ENCODE measurements at regions not wholly inside any gene's neighbourhood (a gene's known extent, or its start where the extent isn't known, plus 50 kb on each side); places are given as distances from the start of the nearest gene placed in this dataset.
"Not testable (repeated sequence)": the region's sequence is repeated elsewhere in the genome, so short reads cannot be mapped to it uniquely, and the experiment has no call there.

DNA sequence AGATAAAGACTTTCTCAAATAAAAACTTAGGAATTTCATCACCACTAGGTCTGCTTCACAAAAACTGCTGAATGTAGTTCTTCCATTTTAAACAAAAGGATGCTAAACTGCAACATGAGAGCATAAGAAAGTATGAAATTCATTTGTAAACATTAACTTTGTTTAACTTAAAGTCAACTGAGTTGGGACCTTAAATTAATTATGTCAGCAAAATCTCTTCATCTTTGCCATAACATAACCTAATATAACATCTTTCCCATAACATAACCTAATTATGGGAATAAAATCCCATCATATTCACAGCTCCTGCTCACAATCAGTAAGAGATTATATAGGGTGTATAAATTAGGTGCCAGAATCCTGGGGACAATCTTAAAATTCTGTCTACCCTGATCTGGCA is 78.8 kb upstream of the PCSK5 start:
- no peak for DNase-seq

DNA sequence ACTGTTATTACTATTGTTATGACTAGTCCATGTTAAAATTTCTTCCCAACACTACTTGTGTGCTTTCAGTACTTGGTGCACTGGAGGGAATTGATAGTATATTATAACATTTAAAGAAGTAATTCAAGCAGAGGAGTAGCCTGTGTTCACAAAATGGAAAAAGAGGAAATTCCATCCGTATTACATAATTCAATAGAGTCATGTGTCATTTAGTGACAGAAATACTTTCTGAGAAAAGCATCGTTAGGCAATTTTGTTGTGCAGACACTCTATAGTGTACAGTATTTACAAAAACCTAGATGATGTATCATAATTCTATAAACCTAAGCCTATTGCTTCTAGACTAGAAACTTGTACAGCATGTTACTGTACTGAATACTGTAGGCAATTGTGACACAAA is 78.3 kb upstream of the PCSK5 start:
- DNase-seq = no peak

DNA sequence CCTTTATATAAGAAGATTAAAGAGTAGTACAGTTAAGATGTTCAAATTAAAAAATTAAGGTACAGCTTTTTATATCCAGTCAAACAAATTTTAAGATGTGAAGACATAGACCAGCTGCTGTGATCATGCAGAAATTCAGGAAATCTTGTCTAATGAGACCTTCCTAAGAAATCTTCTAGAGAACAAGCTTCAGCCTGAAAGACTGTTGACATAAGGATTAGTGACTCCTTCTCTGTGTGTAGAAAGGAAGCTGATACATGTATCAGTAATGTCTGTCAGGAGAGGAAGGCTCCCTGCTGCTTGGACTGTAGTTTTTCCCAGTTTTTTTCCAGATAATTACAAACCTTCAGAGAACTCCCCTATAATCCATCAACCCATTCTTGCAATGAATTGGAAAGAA is 75.8 kb upstream of the PCSK5 start:
- no peak for DNase-seq

DNA sequence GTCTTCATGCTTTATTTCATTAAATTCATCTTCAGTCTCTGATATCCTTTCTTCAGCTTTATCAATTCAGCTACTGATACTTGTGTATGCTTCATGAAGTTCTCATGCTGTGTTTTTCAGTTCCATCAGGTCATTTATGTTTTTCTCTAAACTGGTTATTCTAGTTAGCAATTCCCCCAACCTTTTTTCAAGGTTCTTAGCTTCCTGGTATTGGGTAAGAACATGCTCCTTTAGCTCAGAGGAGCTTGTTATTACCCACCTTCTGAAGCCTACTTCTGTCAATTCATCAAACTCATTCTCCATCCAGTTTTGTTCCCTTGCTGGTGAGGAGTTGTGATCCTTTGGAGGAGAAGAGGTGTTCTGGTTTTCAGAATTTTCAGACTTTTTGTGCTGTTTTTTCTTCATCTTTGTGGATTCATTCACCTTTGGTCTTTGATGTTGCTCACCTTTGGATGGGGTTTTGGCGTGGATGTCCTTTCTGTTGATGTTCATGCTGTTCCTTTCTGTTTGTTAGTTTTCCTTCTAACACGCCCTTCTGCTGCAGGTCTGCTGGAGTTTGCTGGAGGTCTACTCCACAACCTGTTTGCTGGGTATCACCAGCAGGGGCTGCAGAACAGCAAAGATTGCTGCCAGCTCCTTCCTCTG is 69.9 kb upstream of the PCSK5 start:
- DNase-seq = not testable (repeated sequence)

DNA sequence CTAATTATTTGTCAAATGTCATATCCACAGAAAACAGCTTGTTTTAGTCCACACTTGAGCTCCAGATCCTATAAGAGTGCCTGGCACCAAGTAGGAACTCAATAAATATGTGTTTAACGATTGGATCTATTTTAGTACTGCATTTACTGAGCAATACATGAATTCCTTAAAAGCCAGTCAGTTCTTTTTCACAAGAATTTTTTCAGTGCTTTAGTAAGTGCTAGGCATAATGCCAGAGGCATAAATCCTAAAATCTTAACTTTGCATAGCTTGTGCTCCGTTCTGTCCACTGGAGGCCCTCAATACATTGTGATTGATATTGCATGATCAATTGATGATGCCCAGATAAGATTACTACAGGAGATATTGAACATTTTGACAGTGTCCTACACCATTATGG is 67.3 kb upstream of the PCSK5 start:
- DNase-seq = no peak

DNA sequence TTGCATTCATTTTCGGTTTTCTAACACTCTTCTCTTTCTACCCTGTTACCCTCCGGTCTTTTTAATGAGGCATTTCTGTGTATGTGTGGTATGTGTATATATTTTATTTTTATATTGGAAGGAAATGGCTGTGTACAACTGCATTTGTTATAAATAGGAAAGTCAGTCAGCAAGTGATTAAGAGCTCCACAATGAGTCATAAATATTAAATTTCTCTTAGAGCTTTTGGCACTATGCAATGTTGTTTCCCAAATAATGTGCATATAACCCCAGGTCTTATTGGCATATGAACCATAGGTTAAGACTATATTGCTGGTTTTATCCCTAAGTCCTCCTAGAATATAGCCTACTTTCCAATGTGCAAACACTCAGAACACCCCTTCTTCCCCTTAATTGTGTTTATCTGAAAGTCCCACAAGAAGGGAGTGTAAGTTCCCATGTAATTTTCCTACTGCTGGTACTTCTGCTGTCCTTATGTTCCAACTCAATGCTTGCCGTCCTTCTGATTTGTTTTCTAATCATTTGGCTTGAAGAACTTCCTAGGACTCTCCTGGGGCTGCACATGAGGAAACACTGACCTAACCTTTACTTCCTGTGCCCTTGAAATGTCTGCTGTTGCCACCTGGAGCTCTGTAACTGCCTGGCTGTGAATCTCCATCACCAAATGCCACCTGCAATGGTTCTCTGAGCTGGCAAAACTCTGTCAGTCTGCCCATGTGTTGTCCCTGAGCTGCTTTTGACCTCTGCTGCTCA is 65.5 kb upstream of the PCSK5 start:
- no peak for DNase-seq

DNA sequence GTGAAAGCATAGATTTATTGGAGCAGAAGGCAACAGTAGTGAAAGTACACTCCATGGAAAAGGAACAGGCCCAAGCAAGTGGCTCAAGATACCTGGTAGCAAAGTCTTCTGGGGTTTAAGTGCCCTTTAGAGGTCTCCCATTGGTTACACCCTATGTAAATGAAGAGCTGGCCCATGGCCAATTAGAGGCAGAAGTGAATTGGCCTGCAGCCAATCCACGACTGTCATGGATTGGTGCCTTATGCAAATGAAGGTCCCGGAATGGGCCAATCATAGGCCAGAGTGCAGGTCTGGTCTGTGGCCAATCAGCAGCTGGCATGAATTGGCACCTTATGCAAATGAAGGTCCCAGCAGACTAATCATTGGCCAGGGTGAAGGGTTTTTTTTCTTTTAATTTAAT is 64.2 kb upstream of the PCSK5 start:
- DNase-seq = no peak

DNA sequence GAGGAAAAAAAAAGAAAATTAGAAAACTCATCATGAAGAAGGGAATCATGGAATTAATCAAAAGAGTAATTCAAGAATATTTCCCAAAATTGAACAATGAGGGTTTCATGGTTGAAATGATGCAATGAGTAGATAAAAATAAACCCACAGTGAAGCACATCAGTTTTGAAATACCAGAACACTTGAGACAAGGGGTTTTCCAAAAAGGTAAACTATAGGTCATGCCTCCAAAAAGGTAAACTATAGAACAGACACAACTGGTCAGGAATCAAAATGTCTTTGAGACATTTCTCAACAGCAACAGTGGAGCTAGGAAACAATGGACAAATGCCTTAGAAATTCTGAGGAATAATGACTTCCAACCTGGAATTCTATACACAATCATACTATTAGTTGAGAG is 60.2 kb upstream of the PCSK5 start:
- DNase-seq = no peak

DNA sequence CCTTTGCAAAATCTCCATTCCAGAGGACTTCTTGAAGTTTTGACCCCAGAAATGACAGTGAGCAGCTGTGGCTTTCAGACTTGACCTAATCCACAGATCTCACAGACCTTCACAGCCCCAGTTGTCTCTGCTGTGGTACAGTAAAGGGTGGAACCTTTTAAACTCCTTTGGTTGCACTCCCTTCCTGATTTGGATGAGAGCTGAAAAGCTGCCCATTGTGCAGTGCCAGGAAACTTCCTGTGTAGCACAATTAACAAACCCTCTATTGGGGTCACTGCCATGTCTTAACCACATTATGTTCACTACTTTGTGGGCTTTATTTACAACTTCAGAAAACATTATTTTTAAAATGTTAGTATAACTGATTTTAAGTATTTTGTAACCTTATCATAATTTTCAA is 56.7 kb upstream of the PCSK5 start:
- DNase-seq = no peak

DNA sequence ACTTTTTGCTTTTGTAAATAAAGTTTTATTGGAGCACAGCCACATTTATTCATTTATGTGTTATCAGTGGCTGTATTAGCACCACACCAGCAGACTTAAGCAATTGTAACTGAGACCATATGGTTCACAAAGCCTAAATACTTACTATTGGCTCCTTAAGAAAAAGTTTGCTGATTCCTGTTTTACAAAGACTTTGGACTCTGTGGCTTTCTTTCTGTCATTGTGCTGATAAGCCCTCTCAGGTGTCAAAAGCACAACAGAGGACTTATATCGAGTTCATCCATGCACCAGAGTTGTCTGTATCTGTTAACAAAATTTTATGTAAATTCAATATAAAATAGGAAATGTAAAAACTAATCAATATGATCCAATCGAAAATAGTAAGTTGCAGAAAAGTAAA is 55.6 kb upstream of the PCSK5 start:
- DNase-seq = no peak
